PC-3 (cell line): ENCODE measurements at regions not wholly inside any gene's neighbourhood (a gene's known extent, or its start where the extent isn't known, plus 50 kb on each side); places are given as distances from the start of the nearest gene placed in this dataset.

Experiments
- EZH2 ChIP-seq: fragments of 300-600 bp; sonication (generic); IDR thresholded peaks from one replicate; pipeline ENCODE4 v1.6.1; 2017; ENCODE audit warnings: antibody characterized with exemption, mild to moderate bottlenecking, low read length; ENCODE audit not compliant: unreplicated experiment
- EZH2phosphoT487 ChIP-seq: fragments of 300-600 bp; sonication (generic); IDR thresholded peaks from 2 replicates; pipeline ENCODE4 v1.6.1; 2018; ENCODE audit warnings: mild to moderate bottlenecking, antibody characterized with exemption, low read length, borderline replicate concordance
- TF ChIP-seq, protein P1 (sequence below): fragments of 300-600 bp; sonication (generic); conservative IDR thresholded peaks from 2 replicates; pipeline ENCODE4 v1.5.1; 2017; ENCODE audit warnings: antibody characterized with exemption, low read depth, mild to moderate bottlenecking, low read length

DNA sequence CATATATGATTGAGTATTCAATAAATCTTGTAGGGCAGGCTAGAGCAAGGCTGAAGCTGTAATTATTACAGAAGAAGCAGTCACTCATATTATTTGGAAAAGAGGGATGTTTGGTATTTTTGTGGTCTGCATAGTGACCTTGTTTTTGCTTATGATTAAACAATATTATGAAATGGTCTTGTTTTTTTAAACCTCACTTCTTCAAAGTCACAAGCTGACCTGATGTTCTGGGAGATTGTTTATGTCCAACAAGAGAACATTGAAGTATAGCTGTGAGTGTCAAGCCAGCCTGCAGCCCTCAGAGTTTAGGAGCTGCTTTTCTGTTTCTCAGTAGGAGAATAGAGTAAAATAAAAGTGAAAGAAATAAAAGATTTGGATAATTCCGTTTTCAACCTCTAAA, 342.2 kb downstream of the LRRC70 start:
- TF ChIP-seq, protein P1, sequence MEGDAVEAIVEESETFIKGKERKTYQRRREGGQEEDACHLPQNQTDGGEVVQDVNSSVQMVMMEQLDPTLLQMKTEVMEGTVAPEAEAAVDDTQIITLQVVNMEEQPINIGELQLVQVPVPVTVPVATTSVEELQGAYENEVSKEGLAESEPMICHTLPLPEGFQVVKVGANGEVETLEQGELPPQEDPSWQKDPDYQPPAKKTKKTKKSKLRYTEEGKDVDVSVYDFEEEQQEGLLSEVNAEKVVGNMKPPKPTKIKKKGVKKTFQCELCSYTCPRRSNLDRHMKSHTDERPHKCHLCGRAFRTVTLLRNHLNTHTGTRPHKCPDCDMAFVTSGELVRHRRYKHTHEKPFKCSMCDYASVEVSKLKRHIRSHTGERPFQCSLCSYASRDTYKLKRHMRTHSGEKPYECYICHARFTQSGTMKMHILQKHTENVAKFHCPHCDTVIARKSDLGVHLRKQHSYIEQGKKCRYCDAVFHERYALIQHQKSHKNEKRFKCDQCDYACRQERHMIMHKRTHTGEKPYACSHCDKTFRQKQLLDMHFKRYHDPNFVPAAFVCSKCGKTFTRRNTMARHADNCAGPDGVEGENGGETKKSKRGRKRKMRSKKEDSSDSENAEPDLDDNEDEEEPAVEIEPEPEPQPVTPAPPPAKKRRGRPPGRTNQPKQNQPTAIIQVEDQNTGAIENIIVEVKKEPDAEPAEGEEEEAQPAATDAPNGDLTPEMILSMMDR = no peak
- no peak for TF ChIP-seq EZH2
- TF ChIP-seq EZH2phosphoT487 = no peak
